22Rv1 (cell line): ENCODE measurements at regions not wholly inside any gene's neighbourhood (a gene's known extent, or its start where the extent isn't known, plus 50 kb on each side); places are given as distances from the start of the nearest gene placed in this dataset.

ENCODE experiments used
- H3K27ac ChIP-seq: fragments of 450-650 bp; 2 replicates; pipeline ENCODE4 v1.5.1; 2017
- ZFX ChIP-seq: fragments of 450-650 bp; IDR thresholded peaks from 2 replicates; pipeline ENCODE4 v1.6.1; 2017; ENCODE audit warnings: antibody characterized with exemption, borderline replicate concordance
- TF ChIP-seq, protein P1 (sequence below): fragments of 450-650 bp; IDR thresholded peaks from 2 replicates; pipeline ENCODE4 v1.5.1; 2017; ENCODE audit warnings: mild to moderate bottlenecking

DNA sequence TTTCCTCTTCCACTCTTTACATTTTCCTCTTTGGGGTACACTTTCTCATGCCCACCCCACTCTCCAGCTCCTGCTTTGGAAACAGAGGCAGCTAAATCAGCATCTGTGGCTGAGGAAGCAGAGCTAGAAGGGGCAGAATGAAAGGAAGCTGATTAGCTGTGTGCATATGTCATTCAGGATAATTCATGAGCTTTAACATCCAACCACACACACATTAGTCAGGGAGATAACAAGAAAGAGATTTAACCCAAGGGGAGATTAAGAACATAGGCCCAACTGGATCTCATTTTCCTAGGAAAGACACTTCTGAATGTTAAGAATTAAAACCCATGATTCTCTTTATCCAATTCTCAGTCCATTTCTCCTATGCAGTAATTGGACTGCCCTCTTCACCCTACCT lies 405.5 kb downstream of the TBC1D4 start:
- H3K27ac ChIP-seq: no peak overlapping the region
- TF ChIP-seq, protein P1, sequence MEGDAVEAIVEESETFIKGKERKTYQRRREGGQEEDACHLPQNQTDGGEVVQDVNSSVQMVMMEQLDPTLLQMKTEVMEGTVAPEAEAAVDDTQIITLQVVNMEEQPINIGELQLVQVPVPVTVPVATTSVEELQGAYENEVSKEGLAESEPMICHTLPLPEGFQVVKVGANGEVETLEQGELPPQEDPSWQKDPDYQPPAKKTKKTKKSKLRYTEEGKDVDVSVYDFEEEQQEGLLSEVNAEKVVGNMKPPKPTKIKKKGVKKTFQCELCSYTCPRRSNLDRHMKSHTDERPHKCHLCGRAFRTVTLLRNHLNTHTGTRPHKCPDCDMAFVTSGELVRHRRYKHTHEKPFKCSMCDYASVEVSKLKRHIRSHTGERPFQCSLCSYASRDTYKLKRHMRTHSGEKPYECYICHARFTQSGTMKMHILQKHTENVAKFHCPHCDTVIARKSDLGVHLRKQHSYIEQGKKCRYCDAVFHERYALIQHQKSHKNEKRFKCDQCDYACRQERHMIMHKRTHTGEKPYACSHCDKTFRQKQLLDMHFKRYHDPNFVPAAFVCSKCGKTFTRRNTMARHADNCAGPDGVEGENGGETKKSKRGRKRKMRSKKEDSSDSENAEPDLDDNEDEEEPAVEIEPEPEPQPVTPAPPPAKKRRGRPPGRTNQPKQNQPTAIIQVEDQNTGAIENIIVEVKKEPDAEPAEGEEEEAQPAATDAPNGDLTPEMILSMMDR: no peak
- no peak for TF ChIP-seq ZFX

- TF ChIP-seq ZFX: no peak
- TF ChIP-seq, protein P1: no peak
Measured at GRCh38 chr13:75073786-75074185, 408.2 kb downstream of the TBC1D4 start.

GRCh38 chr13:75072891-75073290 lies 409.1 kb downstream of the TBC1D4 start:
- TF ChIP-seq ZFX: no peak
- TF ChIP-seq, protein P1: no peak
- H3K27ac ChIP-seq: no peak overlapping the region

More at GRCh38 chr13:75073786-75074185, 408.2 kb downstream of the TBC1D4 start:
- no peak overlapping the region for H3K27ac ChIP-seq

DNA sequence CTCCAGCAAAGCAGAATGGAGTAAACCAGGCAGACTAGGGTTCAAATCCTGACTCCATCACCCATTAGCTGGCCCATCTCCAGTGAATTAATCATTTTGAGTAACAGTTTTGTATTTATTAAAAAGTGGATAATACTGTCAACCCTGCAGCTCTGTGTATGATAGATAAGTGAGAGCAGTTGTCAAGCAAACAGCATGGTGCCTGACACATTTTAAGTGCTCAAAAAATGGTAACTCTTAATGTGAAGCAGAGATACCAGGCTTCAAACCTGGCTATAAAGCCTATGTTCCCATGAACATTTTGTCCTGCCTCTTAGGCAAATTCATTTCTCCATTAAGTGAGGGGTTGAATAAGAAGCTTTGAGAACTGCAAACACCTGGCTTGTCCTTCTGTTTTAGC lies 409.6 kb downstream of the TBC1D4 start:
- H3K27ac ChIP-seq: no peak overlapping the region
- TF ChIP-seq, protein P1: no peak
- TF ChIP-seq ZFX: no peak

DNA sequence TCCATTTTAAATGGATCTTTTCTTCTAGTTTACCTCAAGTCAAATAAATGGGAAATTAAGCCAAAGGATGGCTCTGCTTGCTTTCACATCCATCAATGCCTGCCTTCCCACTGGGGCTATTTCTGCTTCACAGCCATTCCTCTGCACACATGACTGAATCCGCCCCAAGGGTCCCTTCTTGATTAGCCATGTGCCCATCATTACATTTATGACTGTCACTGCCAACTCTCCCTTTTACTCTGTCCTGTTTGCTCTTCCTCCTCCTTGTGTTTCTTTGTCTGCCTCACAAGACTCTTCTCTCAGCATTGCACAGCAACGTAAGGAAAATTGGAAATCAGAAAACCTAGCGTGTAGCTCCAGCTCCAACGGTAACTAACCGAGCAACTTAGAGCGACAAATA lies 410.2 kb downstream of the TBC1D4 start:
- TF ChIP-seq, protein P1: no peak
- no peak for TF ChIP-seq ZFX
- H3K27ac ChIP-seq: no peak overlapping the region

DNA sequence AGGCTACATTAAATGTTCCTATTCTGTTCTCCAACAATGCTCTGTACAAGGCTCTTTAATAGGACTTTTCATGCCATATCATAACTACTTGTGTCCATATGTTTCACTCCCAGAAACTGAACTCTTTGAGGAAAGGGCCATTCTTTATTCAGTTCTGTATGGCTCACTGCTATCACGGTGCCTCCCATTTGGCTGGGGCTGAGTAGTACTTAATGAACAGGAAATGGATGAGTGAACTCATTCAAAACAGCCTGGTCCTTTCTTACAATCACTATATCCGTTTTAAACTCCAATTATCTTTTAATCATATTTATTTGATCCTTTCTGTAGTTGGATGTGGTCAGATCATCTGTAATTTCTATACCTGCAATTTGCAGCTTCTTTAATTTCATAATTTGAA lies 410.6 kb downstream of the TBC1D4 start:
- TF ChIP-seq ZFX: no peak
- TF ChIP-seq, protein P1: no peak
- H3K27ac ChIP-seq: no peak overlapping the region

DNA sequence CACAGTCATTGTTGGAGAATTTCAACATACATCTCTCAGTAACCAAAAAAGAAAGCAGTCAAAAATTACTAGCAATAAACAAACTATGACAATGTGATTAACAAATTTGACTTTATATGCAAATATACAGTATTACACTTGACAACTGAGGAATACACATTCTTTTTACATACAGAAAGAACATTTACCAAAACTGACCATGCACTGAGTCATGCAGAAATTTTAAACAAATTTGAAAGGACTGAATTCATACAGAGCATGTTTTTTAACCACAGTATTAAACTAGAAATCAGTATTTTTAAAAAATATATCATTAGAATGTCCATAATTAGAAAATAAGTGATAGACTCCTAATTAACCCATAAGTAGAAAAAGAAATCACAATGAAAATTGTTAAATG lies 420.1 kb downstream of the TBC1D4 start:
- TF ChIP-seq ZFX: no peak
- TF ChIP-seq, protein P1: no peak
- H3K27ac ChIP-seq: no peak overlapping the region
